Endothelial cell (in vitro differentiated cells): ENCODE measurements at regions not wholly inside any gene's neighbourhood (a gene's known extent, or its start where the extent isn't known, plus 50 kb on each side); places are given as distances from the start of the nearest gene placed in this dataset.
"Not testable (repeated sequence)": the region's sequence is repeated elsewhere in the genome, so short reads cannot be mapped to it uniquely, and the experiment has no call there.

Source experiments
- DNase-seq: peaks from one replicate; pipeline ENCODE4 v3.0.0; 2021; ENCODE audit warnings: low spot score
- H3K27ac Mint-ChIP-seq: one replicate; pipeline ENCODE4 v1.8.0; 2021; ENCODE audit warnings: mixed read lengths, inconsistent platforms; ENCODE audit not compliant: unreplicated experiment
- H3K27me3 Mint-ChIP-seq: one replicate; pipeline ENCODE4 v1.8.0; 2021; ENCODE audit warnings: mild to moderate bottlenecking, moderate library complexity, mixed read lengths, inconsistent platforms; ENCODE audit not compliant: unreplicated experiment
- H3K36me3 Mint-ChIP-seq: one replicate; pipeline ENCODE4 v1.8.0; 2021; ENCODE audit warnings: mild to moderate bottlenecking, low read depth, mixed read lengths, inconsistent platforms; ENCODE audit not compliant: unreplicated experiment
- H3K4me1 Mint-ChIP-seq: one replicate; pipeline ENCODE4 v1.8.0; 2021; ENCODE audit warnings: mild to moderate bottlenecking, mixed read lengths, inconsistent platforms; ENCODE audit not compliant: unreplicated experiment
- H3K4me3 Mint-ChIP-seq: one replicate; pipeline ENCODE4 v1.8.0; 2021; ENCODE audit warnings: mild to moderate bottlenecking, mixed read lengths, inconsistent platforms; ENCODE audit not compliant: unreplicated experiment
- H3K9me3 Mint-ChIP-seq: one replicate; pipeline ENCODE4 v1.8.0; 2021; ENCODE audit warnings: mixed read lengths, inconsistent platforms; ENCODE audit not compliant: unreplicated experiment
- TF ChIP-seq, protein P1 (sequence below): fragments of 200-600 bp; sonication (generic); IDR thresholded peaks from one replicate; pipeline ENCODE4 v1.5.0; 2021; ENCODE audit warnings: antibody characterized with exemption; ENCODE audit not compliant: unreplicated experiment

DNA sequence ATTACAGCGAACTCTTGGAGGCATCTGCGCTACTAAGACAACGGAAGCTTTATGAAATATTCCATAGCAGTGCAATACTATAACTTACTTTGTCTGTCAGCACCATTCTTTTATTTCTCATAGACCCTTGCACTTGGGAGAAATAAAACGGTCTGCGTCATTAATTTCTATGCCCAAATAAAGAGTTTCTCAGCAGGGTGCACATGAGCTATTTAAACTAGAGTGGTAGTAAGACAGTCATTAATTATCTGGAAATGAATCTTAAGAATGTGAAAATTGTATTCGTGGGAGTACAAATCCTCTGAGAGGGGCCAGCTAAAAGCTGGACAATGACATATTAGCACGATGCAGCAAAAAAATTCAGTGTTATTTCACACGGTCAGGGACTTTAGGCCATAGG, 903.4 kb upstream of the FOXG1 start:
- TF ChIP-seq, protein P1, sequence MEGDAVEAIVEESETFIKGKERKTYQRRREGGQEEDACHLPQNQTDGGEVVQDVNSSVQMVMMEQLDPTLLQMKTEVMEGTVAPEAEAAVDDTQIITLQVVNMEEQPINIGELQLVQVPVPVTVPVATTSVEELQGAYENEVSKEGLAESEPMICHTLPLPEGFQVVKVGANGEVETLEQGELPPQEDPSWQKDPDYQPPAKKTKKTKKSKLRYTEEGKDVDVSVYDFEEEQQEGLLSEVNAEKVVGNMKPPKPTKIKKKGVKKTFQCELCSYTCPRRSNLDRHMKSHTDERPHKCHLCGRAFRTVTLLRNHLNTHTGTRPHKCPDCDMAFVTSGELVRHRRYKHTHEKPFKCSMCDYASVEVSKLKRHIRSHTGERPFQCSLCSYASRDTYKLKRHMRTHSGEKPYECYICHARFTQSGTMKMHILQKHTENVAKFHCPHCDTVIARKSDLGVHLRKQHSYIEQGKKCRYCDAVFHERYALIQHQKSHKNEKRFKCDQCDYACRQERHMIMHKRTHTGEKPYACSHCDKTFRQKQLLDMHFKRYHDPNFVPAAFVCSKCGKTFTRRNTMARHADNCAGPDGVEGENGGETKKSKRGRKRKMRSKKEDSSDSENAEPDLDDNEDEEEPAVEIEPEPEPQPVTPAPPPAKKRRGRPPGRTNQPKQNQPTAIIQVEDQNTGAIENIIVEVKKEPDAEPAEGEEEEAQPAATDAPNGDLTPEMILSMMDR, result no peak
- no peaks in the 10 kb centered on the region for H3K9me3 Mint-ChIP-seq
- H3K27ac Mint-ChIP-seq, result no peak overlapping the region
- no peaks in the 10 kb centered on the region for H3K27me3 Mint-ChIP-seq
- no peak for DNase-seq
- no peak overlapping the region for H3K4me3 Mint-ChIP-seq
- no peaks in the 10 kb centered on the region for H3K36me3 Mint-ChIP-seq
- H3K4me1 Mint-ChIP-seq, result no peaks in the 10 kb centered on the region

DNA sequence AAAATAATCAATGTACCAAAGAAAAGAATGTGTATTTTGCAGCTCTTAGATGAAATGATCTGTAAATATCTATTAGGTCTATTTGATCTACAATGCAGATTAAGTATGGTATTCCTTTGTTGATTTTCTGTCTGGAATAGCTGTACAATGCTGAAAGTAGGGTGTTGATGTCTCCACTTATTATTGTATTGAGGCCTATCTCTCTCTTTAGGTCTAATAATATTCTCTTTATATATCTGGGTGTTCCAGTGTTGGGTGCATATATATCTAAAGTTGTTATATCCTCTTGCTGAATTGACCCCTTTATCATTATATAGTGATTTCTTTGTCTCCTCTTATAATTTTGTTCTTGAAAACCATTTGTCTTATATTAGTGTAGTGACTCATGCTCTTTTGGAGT, 885.5 kb upstream of the FOXG1 start:
- H3K27me3 Mint-ChIP-seq, result no peaks in the 10 kb centered on the region
- no peak overlapping the region for H3K27ac Mint-ChIP-seq
- H3K4me1 Mint-ChIP-seq, result no peaks in the 10 kb centered on the region
- H3K9me3 Mint-ChIP-seq, result no peaks in the 10 kb centered on the region
- no peaks in the 10 kb centered on the region for H3K36me3 Mint-ChIP-seq
- TF ChIP-seq, protein P1, result no peak
- no peak overlapping the region for H3K4me3 Mint-ChIP-seq
- DNase-seq, result no peak

DNA sequence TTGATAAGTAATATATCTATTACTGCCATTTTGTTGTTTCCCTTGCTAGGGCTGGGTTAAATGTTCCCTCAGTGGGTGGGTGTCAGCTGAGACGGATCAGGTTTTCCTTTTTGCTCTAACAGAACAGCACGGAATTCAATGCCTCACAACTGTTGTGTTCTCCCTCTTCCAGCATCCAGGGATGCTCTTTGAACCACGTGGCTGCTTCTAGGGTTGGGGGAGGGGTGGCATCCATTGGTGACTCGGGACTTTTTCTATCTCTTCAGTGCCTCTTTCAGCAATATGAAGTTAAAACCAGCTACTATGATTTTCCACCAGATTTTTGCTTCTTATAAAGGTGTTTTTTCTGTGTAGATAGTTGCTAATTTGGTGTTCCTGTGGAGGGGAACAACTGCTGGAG, 884.9 kb upstream of the FOXG1 start:
- H3K9me3 Mint-ChIP-seq, result no peaks in the 10 kb centered on the region
- no peak for DNase-seq
- H3K27me3 Mint-ChIP-seq, result no peaks in the 10 kb centered on the region
- no peaks in the 10 kb centered on the region for H3K4me1 Mint-ChIP-seq
- H3K27ac Mint-ChIP-seq, result no peak overlapping the region
- no peaks in the 10 kb centered on the region for H3K36me3 Mint-ChIP-seq
- TF ChIP-seq, protein P1, result no peak
- no peak overlapping the region for H3K4me3 Mint-ChIP-seq

DNA sequence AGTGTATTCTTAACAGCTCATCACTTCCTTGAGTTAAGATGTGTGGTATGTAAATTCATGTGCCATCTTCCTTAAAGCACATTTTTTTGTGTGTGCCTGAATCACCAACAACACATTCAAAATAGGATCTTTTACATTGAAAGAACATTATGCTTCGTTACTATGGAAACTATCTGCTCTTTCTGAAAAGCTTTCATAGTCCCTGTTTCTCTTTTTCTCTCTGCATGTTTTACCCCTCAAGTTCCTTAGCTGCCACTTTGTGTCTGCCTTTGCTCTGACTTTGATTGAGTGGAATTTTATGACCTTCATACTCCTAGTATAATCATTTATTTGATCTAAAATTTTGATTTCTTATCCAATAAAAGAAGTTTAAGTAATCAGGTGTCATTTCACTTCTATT, 880.3 kb upstream of the FOXG1 start:
- H3K4me3 Mint-ChIP-seq, result no peak overlapping the region

DNA sequence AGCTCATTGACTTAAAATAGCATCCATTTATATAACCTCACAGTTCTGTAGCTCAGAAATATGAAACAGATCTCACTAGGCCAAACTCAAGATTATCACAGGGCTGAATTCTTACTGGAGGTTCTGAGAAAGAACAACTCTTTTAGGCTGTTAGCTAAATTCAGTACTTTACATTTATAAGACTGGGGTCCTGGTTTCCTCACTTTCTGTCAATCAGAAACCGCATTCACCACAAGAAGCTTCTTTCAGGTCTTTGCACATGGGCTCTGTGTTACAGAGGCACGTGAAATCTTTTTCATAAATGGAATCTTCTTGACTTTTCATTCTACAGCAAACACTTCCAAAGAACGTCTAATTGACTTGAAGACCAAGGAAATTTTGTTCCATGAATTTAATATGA, 876.3 kb upstream of the FOXG1 start:
- Mint-ChIP-seq H3K27me3 (peaks cover 3% of the 10 kb centered on the region), H3K9me3 (no peaks in the 10 kb centered on the region), H3K36me3 (no peaks in the 10 kb centered on the region), H3K27ac (no peak overlapping the region), H3K4me1 (no peaks in the 10 kb centered on the region), H3K4me3 (no peak overlapping the region)
- no peak for DNase-seq
- TF ChIP-seq, protein P1, result no peak

More for the DNA sequence above, 880.3 kb upstream of the FOXG1 start:
- no peak overlapping the region for H3K27ac Mint-ChIP-seq
- no peaks in the 10 kb centered on the region for H3K36me3 Mint-ChIP-seq
- H3K27me3 Mint-ChIP-seq, result peaks cover 3% of the 10 kb centered on the region
- no peak for DNase-seq
- H3K4me1 Mint-ChIP-seq, result no peaks in the 10 kb centered on the region
- H3K9me3 Mint-ChIP-seq, result no peaks in the 10 kb centered on the region
- TF ChIP-seq, protein P1, result no peak

DNA sequence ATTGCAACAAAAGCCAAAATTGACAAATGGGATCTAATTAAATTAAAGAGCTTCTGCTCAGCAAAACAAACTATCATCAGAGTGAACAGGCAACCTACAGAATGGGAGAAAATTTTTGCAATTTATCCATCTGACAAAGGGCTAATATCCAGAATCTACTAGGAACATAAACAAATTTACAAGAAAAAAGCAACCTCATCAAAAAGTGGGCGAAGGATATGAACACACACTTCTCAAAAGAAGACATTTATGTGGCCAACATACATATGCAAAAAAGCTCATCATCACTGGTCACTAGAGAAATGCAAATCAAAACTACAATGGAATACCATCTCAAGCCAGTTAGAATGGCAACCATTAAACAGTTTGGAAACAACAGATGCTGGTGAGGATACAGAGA, 858.1 kb upstream of the FOXG1 start:
- H3K4me3 Mint-ChIP-seq, H3K9me3 Mint-ChIP-seq, H3K27ac Mint-ChIP-seq, H3K4me1 Mint-ChIP-seq, DNase-seq, H3K36me3 Mint-ChIP-seq, H3K27me3 Mint-ChIP-seq: not testable (repeated sequence)
